ENCODE measurements at regions not wholly inside any gene's neighbourhood (a gene's known extent, or its start where the extent isn't known, plus 50 kb on each side); places are given as distances from the start of the nearest gene placed in this dataset.
A peak's percentile ranks its signal among the peaks of the same experiment; 100 is the strongest.

- DNase-seq, result no peak
- Histone ChIP-seq H3K27ac (ENCODE audit: low read depth, low read length) (no peak overlapping the region), H3K9me3 (ENCODE audit: control insufficient read depth in 1 of 2, low read length in 2 of 2) (no peaks in the 10 kb centered on the region), H3K36me3 (ENCODE audit: insufficient read depth, low read length) (no peaks in the 10 kb centered on the region), H3K27me3 (ENCODE audit: insufficient read depth, low read length) (no peaks in the 10 kb centered on the region), H3K4me1 (ENCODE audit: insufficient read depth, low read length) (no peaks in the 10 kb centered on the region), H3K4me3 (ENCODE audit: low read length in 2 of 2) (no peak overlapping the region)
- Mint-ChIP-seq H3K4me3 (no peak overlapping the region), H3K9me3 (peaks cover 0 to 3% (median 0%) of the 10 kb centered on the region in 8 donors), H3K36me3 (no peaks in the 10 kb centered on the region), H3K27ac (no peak overlapping the region), H3K4me1 (peaks cover 0 to 1% (median 0%) of the 10 kb centered on the region in 4 donors), H3K27me3 (peaks cover 1 to 2% of the 10 kb centered on the region in 2 donors)
- ChIA-PET POLR2A (ENCODE audit: partially characterized antibody) (no interaction called here), CTCF (ENCODE audit: partially characterized antibody) (no interaction called here)
- intact Hi-C loops (cut with micrococcal nuclease), result no loop called here
Measured at GRCh38 chr17:36742267-36743000, 141.1 kb downstream of the MRM1 start.

GRCh38 chr17:36743130-36743529 lies 141.7 kb downstream of the MRM1 start:
- Mint-ChIP-seq H3K36me3 (no peaks in the 10 kb centered on the region), H3K27ac (no peak overlapping the region), H3K4me3 (no peak overlapping the region), H3K27me3 (peaks cover 1 to 2% of the 10 kb centered on the region in 2 donors), H3K9me3 (peaks cover 0 to 3% (median 0%) of the 10 kb centered on the region in 8 donors), H3K4me1 (peaks cover 0 to 1% (median 0%) of the 10 kb centered on the region in 4 donors)
- ChIA-PET CTCF (ENCODE audit: partially characterized antibody) (no interaction called here), POLR2A (ENCODE audit: partially characterized antibody) (no interaction called here)
- Histone ChIP-seq H3K4me3 (ENCODE audit: low read length in 2 of 2) (no peak overlapping the region), H3K27me3 (ENCODE audit: insufficient read depth, low read length) (no peaks in the 10 kb centered on the region), H3K27ac (ENCODE audit: low read depth, low read length) (no peak overlapping the region), H3K9me3 (ENCODE audit: control insufficient read depth in 1 of 2, low read length in 2 of 2) (no peaks in the 10 kb centered on the region), H3K36me3 (ENCODE audit: insufficient read depth, low read length) (no peaks in the 10 kb centered on the region), H3K4me1 (ENCODE audit: insufficient read depth, low read length) (no peaks in the 10 kb centered on the region)
- intact Hi-C loops (cut with micrococcal nuclease), result no loop called here
- no peak for DNase-seq

- Histone ChIP-seq H3K27ac (ENCODE audit: low read depth, low read length) (no peak overlapping the region), H3K4me3 (ENCODE audit: low read length in 2 of 2) (no peak overlapping the region), H3K27me3 (ENCODE audit: insufficient read depth, low read length) (no peaks in the 10 kb centered on the region), H3K36me3 (ENCODE audit: insufficient read depth, low read length) (no peaks in the 10 kb centered on the region), H3K9me3 (ENCODE audit: control insufficient read depth in 1 of 2, low read length in 2 of 2) (no peaks in the 10 kb centered on the region), H3K4me1 (ENCODE audit: insufficient read depth, low read length) (no peaks in the 10 kb centered on the region)
- H3K9me3 Mint-ChIP-seq, result peaks cover 0 to 3% (median 0%) of the 10 kb centered on the region in 8 donors
- H3K27ac Mint-ChIP-seq, result peak overlapping the region in 1 of 7 donors; percentile 43
- intact Hi-C loops (cut with micrococcal nuclease), result no loop called here
- no peaks in the 10 kb centered on the region for H3K27me3 Mint-ChIP-seq
- peaks cover 0 to 3% (median 0%) of the 10 kb centered on the region in 4 donors for H3K4me1 Mint-ChIP-seq
- CTCF ChIA-PET (ENCODE audit: partially characterized antibody), result interaction anchor here (1.6 kb wide), 1 partner anchor 9 kb away, joined by 6 read pairs; no protein-coding TSS in a partner anchor
- no peak overlapping the region for H3K4me3 Mint-ChIP-seq
- POLR2A ChIA-PET (ENCODE audit: partially characterized antibody), result no interaction called here
- DNase-seq, result no peak
- H3K36me3 Mint-ChIP-seq, result no peaks in the 10 kb centered on the region
Measured at GRCh38 chr17:36746381-36747053, 145.1 kb downstream of the MRM1 start.

GRCh38 chr17:36747861-36748260 lies 146.5 kb downstream of the MRM1 start:
- H3K4me3 ChIP-seq (ENCODE audit: low read length in 2 of 2), result no peak overlapping the region
- H3K27ac ChIP-seq (ENCODE audit: low read depth, low read length), result no peak overlapping the region
- Mint-ChIP-seq H3K9me3 (peaks cover 0 to 3% (median 0%) of the 10 kb centered on the region in 8 donors), H3K36me3 (no peaks in the 10 kb centered on the region), H3K27me3 (no peaks in the 10 kb centered on the region), H3K4me1 (peaks cover 0 to 1% (median 0%) of the 10 kb centered on the region in 4 donors), H3K27ac (no peak overlapping the region), H3K4me3 (no peak overlapping the region)
- intact Hi-C loops (cut with micrococcal nuclease), result no loop called here
- H3K27me3 ChIP-seq (ENCODE audit: insufficient read depth, low read length), result no peaks in the 10 kb centered on the region
- POLR2A ChIA-PET (ENCODE audit: partially characterized antibody), result no interaction called here
- no peaks in the 10 kb centered on the region for H3K4me1 ChIP-seq (ENCODE audit: insufficient read depth, low read length)
- H3K36me3 ChIP-seq (ENCODE audit: insufficient read depth, low read length), result no peaks in the 10 kb centered on the region
- no peaks in the 10 kb centered on the region for H3K9me3 ChIP-seq (ENCODE audit: control insufficient read depth in 1 of 2, low read length in 2 of 2)
- CTCF ChIA-PET (ENCODE audit: partially characterized antibody), result no interaction called here
- DNase-seq, result no peak

GRCh38 chr17:36748272-36748671 lies 146.9 kb downstream of the MRM1 start:
- no peak overlapping the region for H3K4me3 Mint-ChIP-seq
- H3K9me3 Mint-ChIP-seq, result peaks cover 0 to 3% (median 0%) of the 10 kb centered on the region in 8 donors
- H3K27me3 Mint-ChIP-seq, result no peaks in the 10 kb centered on the region
- H3K9me3 ChIP-seq (ENCODE audit: control insufficient read depth in 1 of 2, low read length in 2 of 2), result no peaks in the 10 kb centered on the region
- ChIA-PET POLR2A (ENCODE audit: partially characterized antibody) (no interaction called here), CTCF (ENCODE audit: partially characterized antibody) (no interaction called here)
- peaks cover 0 to 1% (median 0%) of the 10 kb centered on the region in 4 donors for H3K4me1 Mint-ChIP-seq
- no peak overlapping the region for H3K4me3 ChIP-seq (ENCODE audit: low read length in 2 of 2)
- H3K27ac Mint-ChIP-seq, result no peak overlapping the region
- H3K36me3 ChIP-seq (ENCODE audit: insufficient read depth, low read length), result no peaks in the 10 kb centered on the region
- no peaks in the 10 kb centered on the region for H3K27me3 ChIP-seq (ENCODE audit: insufficient read depth, low read length)
- H3K4me1 ChIP-seq (ENCODE audit: insufficient read depth, low read length), result no peaks in the 10 kb centered on the region
- intact Hi-C loops (cut with micrococcal nuclease), result no loop called here
- DNase-seq, result no peak
- H3K27ac ChIP-seq (ENCODE audit: low read depth, low read length), result no peak overlapping the region
- H3K36me3 Mint-ChIP-seq, result no peaks in the 10 kb centered on the region

- ChIA-PET POLR2A (ENCODE audit: partially characterized antibody) (no interaction called here), CTCF (ENCODE audit: partially characterized antibody) (no interaction called here)
- Histone ChIP-seq H3K4me3 (ENCODE audit: low read length in 2 of 2) (no peak overlapping the region), H3K27me3 (ENCODE audit: insufficient read depth, low read length) (no peaks in the 10 kb centered on the region), H3K36me3 (ENCODE audit: insufficient read depth, low read length) (no peaks in the 10 kb centered on the region), H3K27ac (ENCODE audit: low read depth, low read length) (no peak overlapping the region), H3K4me1 (ENCODE audit: insufficient read depth, low read length) (no peaks in the 10 kb centered on the region), H3K9me3 (ENCODE audit: control insufficient read depth in 1 of 2, low read length in 2 of 2) (no peaks in the 10 kb centered on the region)
- Mint-ChIP-seq H3K36me3 (no peaks in the 10 kb centered on the region), H3K4me3 (no peak overlapping the region), H3K9me3 (no peaks in the 10 kb centered on the region), H3K4me1 (peaks cover 0 to 7% (median 2%) of the 10 kb centered on the region in 4 donors), H3K27ac (peak overlapping the region in 1 of 7 donors; percentile 70), H3K27me3 (no peaks in the 10 kb centered on the region)
- intact Hi-C loops (cut with micrococcal nuclease), result no loop called here
- no peak for DNase-seq
Measured at GRCh38 chr17:36749493-36749892, 148.1 kb downstream of the MRM1 start.

- Mint-ChIP-seq H3K4me3 (no peak overlapping the region), H3K36me3 (no peaks in the 10 kb centered on the region), H3K9me3 (no peaks in the 10 kb centered on the region), H3K27ac (no peak overlapping the region), H3K27me3 (no peaks in the 10 kb centered on the region), H3K4me1 (peaks cover 1 to 7% (median 2%) of the 10 kb centered on the region in 4 donors)
- intact Hi-C loops (cut with micrococcal nuclease), result no loop called here
- H3K4me3 ChIP-seq (ENCODE audit: low read length in 2 of 2), result no peak overlapping the region
- H3K27ac ChIP-seq (ENCODE audit: low read depth, low read length), result no peak overlapping the region
- H3K36me3 ChIP-seq (ENCODE audit: insufficient read depth, low read length), result no peaks in the 10 kb centered on the region
- no peaks in the 10 kb centered on the region for H3K9me3 ChIP-seq (ENCODE audit: control insufficient read depth in 1 of 2, low read length in 2 of 2)
- H3K4me1 ChIP-seq (ENCODE audit: insufficient read depth, low read length), result no peaks in the 10 kb centered on the region
- ChIA-PET POLR2A (ENCODE audit: partially characterized antibody) (no interaction called here), CTCF (ENCODE audit: partially characterized antibody) (interaction anchor here (1.0 to 1.3 kb wide), 2 partner anchors 44 to 121 kb away, joined by 4 read pairs; no protein-coding TSS in a partner anchor)
- no peaks in the 10 kb centered on the region for H3K27me3 ChIP-seq (ENCODE audit: insufficient read depth, low read length)
- DNase-seq, result no peak
Measured at GRCh38 chr17:36750316-36750885, 149.0 kb downstream of the MRM1 start.

Measured in CD4-positive, alpha-beta memory T cell (primary cell).